Ecto neural progenitor cell (in vitro differentiated cells): ENCODE measurements at regions not wholly inside any gene's neighbourhood (a gene's known extent, or its start where the extent isn't known, plus 50 kb on each side); places are given as distances from the start of the nearest gene placed in this dataset.

ENCODE experiments used
- DNase-seq: peaks from one replicate; pipeline ENCODE4 v3.0.0-alpha.2; 2018; ENCODE audit warnings: low spot score

- DNase-seq: no peak
These were observed 471.0 kb downstream of the INSC start for GRCh38 chr11:15585602-15586331.

- DNase-seq: no peak
These were observed 472.2 kb downstream of the INSC start for GRCh38 chr11:15586741-15587473.

GRCh38 chr11:15589070-15589626 lies 474.4 kb downstream of the INSC start:
- no peak for DNase-seq

GRCh38 chr11:15590132-15590531 lies 475.4 kb downstream of the INSC start:
- DNase-seq: no peak

DNA sequence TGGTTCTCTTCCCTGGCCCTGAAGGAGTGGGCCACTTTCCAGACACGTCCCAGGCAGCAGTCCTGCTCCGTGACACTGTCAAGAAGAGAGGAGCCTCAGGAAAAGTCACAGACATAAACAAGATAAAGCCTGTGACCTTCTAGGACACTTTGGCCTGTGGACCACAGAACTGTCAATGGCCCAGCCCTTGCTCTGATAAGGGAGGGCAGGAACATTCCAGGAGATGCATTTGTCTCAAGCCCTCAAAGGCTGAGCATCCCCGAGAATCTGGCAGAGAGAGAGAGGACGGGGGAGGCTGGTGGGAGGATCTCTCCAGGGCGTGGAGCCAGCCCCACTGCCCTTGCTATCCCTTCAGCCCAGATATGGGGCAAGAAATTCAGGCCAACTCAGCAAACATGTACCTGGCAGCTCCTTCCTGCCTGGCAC lies 476.4 kb downstream of the INSC start:
- DNase-seq: no peak

- no peak for DNase-seq
These were observed 479.9 kb downstream of the INSC start for GRCh38 chr11:15594607-15595006.

DNA sequence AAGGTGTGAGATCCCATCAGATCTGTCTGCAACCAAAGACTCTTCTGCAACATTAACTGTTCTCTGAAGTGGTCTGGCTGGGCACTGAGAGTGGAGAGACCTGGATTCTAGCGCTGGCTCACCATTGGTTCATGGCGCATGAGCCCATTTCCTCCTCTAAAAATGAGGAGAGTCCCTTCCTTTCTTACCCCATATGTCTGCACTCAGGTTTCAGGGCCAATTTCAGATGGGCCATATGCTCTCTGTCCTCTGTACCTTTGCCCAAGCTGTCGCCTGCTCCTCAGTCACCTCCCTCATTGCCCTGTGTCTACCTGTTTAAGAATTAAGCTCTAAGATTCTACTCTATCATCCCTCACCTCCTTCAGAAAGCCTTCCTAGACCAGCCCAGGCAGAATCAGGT lies 484.7 kb downstream of the INSC start:
- no peak for DNase-seq

DNA sequence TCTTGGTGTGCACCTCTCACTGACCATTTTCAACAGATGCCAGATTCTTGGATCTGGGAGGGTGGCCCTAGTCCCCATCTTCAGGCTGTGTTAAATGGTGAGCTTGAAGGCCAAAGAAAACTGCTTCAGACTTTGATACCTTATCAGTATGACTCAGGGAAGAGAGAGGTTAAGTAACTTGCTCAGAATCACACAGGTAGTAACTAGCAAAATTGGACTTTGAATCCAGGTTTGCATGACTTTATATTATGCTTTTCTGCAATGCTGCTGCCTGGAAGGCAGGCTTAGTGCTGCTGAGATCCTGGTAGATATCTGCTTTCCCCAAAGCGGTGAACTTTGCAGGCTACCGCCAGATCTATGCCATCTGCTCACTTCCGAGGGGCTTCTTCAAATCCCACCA lies 487.3 kb downstream of the INSC start:
- DNase-seq: no peak

GRCh38 chr11:15602785-15603567 lies 488.3 kb downstream of the INSC start:
- no peak for DNase-seq

DNA sequence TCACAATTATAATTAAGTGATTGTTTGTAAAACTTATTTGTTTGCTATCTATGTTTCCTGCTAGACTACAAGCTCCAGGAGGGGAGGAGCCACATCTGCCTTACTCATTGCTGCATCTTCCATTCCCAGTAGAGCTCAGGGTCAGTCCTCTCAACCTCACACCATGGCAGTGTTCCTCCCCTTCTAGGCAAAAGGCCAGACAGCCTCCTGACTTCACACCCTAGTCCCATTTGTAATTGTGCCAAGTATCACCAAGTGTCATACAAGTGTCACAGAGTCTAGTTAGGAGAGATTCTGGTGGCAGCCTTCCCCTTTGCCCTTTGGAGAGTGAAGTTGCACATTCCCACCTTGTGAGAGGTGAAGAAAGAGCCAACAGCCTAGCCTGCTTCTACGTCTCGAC lies 490.4 kb downstream of the INSC start:
- no peak for DNase-seq

- no peak for DNase-seq
These were observed 492.8 kb downstream of the INSC start for GRCh38 chr11:15607361-15608036.

DNA sequence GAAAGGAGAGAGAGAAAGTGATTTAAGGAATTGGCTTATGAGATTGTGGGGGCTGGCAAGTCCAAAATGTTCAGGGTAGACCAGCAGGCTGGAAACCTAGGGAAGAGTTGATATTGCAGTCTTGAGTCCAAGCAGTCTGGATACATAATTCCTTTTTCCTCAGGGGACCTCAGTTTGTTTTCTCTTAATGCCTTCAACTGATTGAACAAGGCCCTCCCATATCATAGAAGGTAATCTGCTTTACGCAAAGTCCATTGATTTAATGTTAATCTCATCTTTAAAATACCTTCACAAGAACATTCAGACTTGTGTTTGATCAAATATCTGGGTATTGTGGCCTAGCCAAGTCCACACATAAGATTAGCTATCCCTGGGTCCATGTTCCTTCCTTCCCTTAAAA lies 494.7 kb downstream of the INSC start:
- no peak for DNase-seq

- DNase-seq: no peak
These were observed 496.2 kb downstream of the INSC start for GRCh38 chr11:15610881-15611280.

DNA sequence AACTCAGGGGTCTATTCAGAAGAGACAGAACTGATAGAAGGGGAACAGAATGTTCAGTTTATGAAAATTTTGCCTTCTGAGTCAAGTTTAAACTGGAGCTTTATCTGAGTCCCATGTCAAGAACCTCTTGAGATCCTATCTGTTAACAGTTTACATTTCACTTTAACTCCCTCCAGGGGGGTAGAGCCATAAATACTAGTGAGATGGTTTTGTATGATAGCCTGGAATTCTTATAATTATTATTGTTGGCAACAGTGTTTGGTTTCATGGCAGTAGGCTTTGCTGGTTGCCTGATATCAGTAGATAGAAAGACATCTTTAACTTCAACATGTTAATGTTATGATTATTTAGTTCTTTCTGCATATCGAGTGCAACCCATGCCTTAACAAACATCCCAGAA lies 498.5 kb downstream of the INSC start:
- no peak for DNase-seq

- no peak for DNase-seq
These were observed 499.1 kb downstream of the INSC start for GRCh38 chr11:15613789-15614188.

DNA sequence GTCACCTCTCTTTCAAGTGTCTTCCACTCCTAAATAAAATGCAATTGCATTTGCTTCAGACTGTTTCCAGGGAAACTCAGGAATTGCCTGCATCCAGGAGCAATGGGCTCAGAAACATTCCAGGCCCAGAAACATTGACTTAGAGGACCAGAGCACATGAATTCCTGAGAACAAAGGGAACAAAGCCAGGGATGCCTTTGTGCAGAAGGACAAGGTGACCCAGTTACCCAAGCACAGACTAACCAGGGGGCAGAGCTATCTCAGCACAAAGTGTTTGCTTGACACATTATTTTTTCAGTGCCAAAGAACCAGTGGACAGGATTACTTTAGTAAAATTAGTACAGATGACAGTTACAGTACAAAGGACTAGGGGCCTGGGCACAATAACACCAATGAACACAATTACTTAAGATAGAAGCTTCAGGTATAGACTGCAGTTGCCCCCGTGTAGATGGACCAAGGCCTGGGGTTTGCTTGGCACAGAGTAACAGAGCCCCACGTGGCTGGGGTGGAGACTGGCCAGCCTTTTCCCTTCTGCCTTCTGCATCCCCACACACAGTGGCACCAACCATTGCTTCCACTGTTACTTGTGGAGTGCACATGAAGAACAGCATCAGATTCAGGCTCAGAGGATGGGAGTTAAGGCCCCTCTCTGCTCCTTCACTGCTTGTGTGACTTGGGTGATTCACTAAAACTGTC lies 500.8 kb downstream of the INSC start:
- no peak for DNase-seq

DNA sequence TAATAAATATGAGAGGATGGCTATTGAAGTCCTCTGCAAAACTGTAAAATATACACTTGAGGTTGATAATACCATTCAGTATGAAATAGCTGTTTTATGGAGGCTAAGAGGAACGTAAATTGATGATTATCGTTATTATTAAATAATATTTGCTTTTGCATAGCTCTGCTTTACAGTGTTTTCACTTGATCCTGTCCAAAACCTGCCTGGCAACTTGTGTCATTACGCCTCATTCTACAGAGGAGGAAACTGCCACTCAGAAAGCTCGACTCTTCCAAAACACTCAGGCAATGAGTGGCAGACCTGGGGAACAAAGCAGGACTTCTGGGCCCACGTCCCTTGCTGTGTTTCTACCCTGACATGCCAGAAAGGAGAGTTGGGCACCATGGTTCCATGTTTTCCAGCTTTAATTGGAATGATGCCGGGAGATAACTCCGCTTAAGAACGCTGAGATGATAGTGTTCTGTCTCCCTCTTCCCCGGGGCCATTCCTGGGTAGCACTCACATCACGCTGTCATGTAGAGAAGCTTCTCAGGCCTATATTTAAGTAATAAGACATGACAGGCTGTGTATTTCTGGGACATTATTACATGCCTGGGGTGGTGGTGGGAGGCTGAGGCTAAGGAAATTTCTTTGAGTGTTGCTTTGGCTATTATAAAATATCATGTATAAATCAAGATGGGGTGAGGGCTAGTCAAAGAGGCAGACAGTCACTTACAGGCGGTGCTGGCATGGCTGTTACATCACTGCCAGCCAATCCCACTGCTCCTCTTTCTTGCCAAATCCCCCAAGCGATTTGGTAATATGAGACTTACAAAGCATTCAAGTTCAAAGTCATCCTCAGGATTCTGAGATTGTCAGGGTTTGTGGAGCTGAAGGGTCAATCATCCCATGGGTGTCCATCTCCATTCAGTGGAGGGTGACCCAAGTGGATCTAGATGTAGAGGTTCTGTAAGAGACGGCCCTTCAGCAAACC lies 501.7 kb downstream of the INSC start:
- DNase-seq: no peak

DNA sequence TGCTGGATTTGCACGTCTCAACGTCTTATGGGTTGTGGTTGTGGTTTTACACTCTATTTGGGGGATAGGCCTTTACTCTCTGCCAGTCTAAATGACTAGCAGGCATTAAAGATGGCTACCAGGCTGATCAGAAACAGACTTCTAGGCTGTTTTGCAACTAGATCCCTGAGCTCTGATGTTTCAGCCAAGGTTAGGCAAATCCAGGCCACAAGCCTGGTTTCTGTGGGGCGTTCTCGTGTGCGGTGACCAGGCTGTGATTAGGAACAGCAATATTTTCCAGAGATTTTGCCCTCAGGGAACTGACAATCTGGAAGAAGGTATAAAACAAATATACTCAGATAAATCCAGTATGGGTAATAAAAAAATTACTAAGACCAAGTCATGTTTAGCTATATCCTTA lies 502.4 kb downstream of the INSC start:
- DNase-seq: no peak

- DNase-seq: no peak
These were observed 503.9 kb downstream of the INSC start for GRCh38 chr11:15618583-15619032.

GRCh38 chr11:15621565-15621964 lies 506.8 kb downstream of the INSC start:
- no peak for DNase-seq
